SK-N-MC (cell line): ENCODE measurements at regions not wholly inside any gene's neighbourhood (a gene's known extent, or its start where the extent isn't known, plus 50 kb on each side); places are given as distances from the start of the nearest gene placed in this dataset.

Source experiments
- EZH2 ChIP-seq: fragments of 200-600 bp; sonication (generic); IDR thresholded peaks from one replicate; pipeline ENCODE4 v1.6.1; 2017; ENCODE audit warnings: antibody characterized with exemption
- FOXP2 ChIP-seq: optimal IDR thresholded peaks from 2 replicates; pipeline ENCODE3; 2011; ENCODE audit warnings: mild to moderate bottlenecking, moderate library complexity; ENCODE audit not compliant: insufficient read depth; ENCODE audit errors: extremely low read length, control extremely low read depth

- no peak for TF ChIP-seq FOXP2
- TF ChIP-seq EZH2 = no peak
Measured at GRCh38 chr22:27011133-27011532, 353.7 kb downstream of the MIAT start.
